ENCODE measurements at regions not wholly inside any gene's neighbourhood (a gene's known extent, or its start where the extent isn't known, plus 50 kb on each side); places are given as distances from the start of the nearest gene placed in this dataset.
"Not testable (repeated sequence)": the region's sequence is repeated elsewhere in the genome, so short reads cannot be mapped to it uniquely, and the experiment has no call there.

DNA sequence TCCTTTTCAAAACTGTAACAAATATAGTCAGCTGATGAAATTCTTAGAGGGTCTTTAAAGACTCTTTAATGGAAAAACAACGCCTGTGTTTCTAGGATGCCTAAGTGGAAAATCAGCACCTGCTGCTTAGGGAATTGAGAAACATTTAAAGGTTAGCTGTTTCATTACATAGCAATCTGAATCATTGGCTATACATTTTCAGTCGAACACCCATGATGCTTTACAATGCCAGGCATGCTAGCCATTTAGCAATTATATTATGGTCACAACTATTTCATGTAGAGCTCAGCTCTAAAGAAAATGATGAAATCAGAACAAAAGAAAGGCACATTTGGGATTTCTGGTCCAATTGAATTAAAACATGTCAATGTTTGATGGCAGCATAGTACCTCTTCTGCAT lies 270.3 kb upstream of the SYNCRIP start:
- Histone ChIP-seq H3K27ac (no peak overlapping the region), H3K4me3 (no peak overlapping the region)
- TF ChIP-seq, protein P1, sequence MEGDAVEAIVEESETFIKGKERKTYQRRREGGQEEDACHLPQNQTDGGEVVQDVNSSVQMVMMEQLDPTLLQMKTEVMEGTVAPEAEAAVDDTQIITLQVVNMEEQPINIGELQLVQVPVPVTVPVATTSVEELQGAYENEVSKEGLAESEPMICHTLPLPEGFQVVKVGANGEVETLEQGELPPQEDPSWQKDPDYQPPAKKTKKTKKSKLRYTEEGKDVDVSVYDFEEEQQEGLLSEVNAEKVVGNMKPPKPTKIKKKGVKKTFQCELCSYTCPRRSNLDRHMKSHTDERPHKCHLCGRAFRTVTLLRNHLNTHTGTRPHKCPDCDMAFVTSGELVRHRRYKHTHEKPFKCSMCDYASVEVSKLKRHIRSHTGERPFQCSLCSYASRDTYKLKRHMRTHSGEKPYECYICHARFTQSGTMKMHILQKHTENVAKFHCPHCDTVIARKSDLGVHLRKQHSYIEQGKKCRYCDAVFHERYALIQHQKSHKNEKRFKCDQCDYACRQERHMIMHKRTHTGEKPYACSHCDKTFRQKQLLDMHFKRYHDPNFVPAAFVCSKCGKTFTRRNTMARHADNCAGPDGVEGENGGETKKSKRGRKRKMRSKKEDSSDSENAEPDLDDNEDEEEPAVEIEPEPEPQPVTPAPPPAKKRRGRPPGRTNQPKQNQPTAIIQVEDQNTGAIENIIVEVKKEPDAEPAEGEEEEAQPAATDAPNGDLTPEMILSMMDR (IDR thresholded peaks at IDR 0.05) = no peak
- DNase-seq (ENCODE audit: low spot score) = no peak

DNA sequence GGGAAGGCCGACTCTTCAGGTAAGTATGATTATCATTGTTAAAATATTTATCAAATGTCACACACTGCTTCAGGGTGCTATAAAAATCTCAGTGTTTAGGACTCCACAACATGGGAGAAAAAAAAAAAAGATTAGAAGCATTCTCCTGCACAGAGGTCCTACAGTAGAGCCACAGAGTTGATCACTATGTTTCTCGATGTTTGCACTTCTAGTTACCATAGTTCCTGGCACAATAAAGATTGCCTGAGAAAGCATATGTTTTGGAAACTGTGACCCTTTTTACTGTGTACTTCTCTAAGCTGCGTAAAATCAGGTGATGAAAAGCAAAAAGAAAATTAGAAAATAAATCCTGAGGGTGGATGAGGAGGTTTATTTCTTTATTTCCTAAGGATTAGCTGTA lies 269.9 kb upstream of the SYNCRIP start:
- Histone ChIP-seq H3K27ac (no peak overlapping the region), H3K4me3 (no peak overlapping the region)
- DNase-seq (ENCODE audit: low spot score) = no peak
- TF ChIP-seq, protein P1 (IDR thresholded peaks at IDR 0.05) = no peak

- Histone ChIP-seq H3K27ac (no peak overlapping the region), H3K4me3 (no peak overlapping the region)
- DNase-seq (ENCODE audit: low spot score) = no peak
- TF ChIP-seq, protein P1 (IDR thresholded peaks at IDR 0.05) = no peak
Observed at GRCh38 chr6:85911067-85911466, 268.4 kb upstream of the SYNCRIP start.

DNA sequence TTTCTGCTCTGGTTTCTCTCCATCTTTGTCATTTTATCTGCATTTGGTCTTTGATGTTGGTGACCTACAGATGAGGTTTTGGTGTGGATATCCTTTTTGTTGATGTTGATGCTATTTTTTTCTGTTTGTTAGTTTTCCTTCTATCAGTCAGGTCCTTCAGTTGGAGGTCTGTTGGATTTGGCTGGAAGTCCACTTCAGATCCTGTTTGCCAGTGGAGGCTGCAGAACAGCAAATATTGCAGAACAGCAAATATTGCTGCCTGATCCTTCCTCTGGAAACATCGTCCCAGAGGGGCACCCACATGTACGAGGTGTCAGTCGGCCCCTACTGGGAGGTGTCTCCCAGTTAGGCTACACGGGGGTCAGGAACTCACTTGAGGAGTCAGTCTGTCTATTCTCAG lies 265.4 kb upstream of the SYNCRIP start:
- not testable (repeated sequence) for H3K27ac ChIP-seq

DNA sequence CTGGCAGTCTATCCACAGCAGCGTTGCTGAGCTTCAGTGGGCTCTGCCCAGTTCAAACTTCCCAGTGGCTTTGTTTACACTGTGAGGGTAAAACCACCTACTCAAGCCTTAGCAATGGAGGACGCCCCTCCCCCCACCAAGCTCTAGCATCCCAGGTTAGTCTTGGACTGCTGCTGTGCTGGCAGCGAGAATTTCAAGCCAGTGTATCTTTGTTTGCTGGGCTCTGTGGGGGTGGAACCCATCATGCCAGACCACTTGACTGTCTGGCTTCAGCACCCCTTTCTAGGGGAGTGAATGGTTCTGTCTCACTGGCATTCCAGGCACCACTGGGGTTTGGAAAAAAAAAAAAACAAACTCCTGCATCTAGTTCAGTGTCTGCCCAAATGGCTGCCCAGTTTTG lies 249.7 kb upstream of the SYNCRIP start:
- no peak for DNase-seq (ENCODE audit: low spot score)
- no peak overlapping the region for H3K4me3 ChIP-seq
- H3K27ac ChIP-seq = no peak overlapping the region
- TF ChIP-seq, protein P1 (IDR thresholded peaks at IDR 0.05) = no peak

More for the DNA sequence above, 265.4 kb upstream of the SYNCRIP start:
- not testable (repeated sequence) for DNase-seq (ENCODE audit: low spot score); H3K4me3 ChIP-seq

- no peak overlapping the region for H3K27ac ChIP-seq
- DNase-seq (ENCODE audit: low spot score) = no peak
- TF ChIP-seq, protein P1 (IDR thresholded peaks at IDR 0.05) = no peak
- H3K4me3 ChIP-seq = no peak overlapping the region
Observed at GRCh38 chr6:85887461-85887860, 244.8 kb upstream of the SYNCRIP start.

GRCh38 chr6:85868685-85869084 lies 226.0 kb upstream of the SYNCRIP start:
- DNase-seq (ENCODE audit: low spot score) = no peak
- no peak overlapping the region for H3K27ac ChIP-seq
- TF ChIP-seq, protein P1 (IDR thresholded peaks at IDR 0.05) = no peak
- no peak overlapping the region for H3K4me3 ChIP-seq

- no peak overlapping the region for H3K4me3 ChIP-seq
- TF ChIP-seq, protein P1 (IDR thresholded peaks at IDR 0.05) = no peak
- peak overlapping the region; percentile 88 to 89 for H3K27ac ChIP-seq
- no peak for DNase-seq (ENCODE audit: low spot score)
Observed at GRCh38 chr6:85867595-85867994, 224.9 kb upstream of the SYNCRIP start.
